H9 (cell line): ENCODE measurements at regions not wholly inside any gene's neighbourhood (a gene's known extent, or its start where the extent isn't known, plus 50 kb on each side); places are given as distances from the start of the nearest gene placed in this dataset.

ENCODE experiments used
- DNase-seq: peaks from one replicate; pipeline ENCODE4 v3.0.0-alpha.2; 2017
- H2AFZ ChIP-seq: one replicate; pipeline ENCODE4 v1.6.1; 2013; ENCODE audit warnings: mild to moderate bottlenecking, low read length, control low read depth, moderate library complexity
- H2AK5ac ChIP-seq: 2 replicates; pipeline ENCODE4 v1.6.1; 2013; ENCODE audit warnings: low read length, control low read depth, mixed read lengths; ENCODE audit not compliant: insufficient read length
- H2BK120ac ChIP-seq: one replicate; pipeline ENCODE4 v1.6.1; 2013; ENCODE audit warnings: low read depth, mild to moderate bottlenecking, low read length, control low read depth, inconsistent platforms; ENCODE audit not compliant: poor library complexity, severe bottlenecking
- H2BK12ac ChIP-seq: 2 replicates; pipeline ENCODE4 v1.6.1; 2013; ENCODE audit warnings: low read length, control low read depth, mixed read lengths, low read depth; ENCODE audit not compliant: insufficient read length
- H2BK15ac ChIP-seq: 2 replicates; pipeline ENCODE4 v1.6.1; 2013; ENCODE audit warnings: low read depth, low read length, control low read depth
- H2BK20ac ChIP-seq: one replicate; pipeline ENCODE4 v1.6.1; 2013; ENCODE audit warnings: low read depth, mild to moderate bottlenecking, low read length, control low read depth, inconsistent platforms; ENCODE audit not compliant: poor library complexity, severe bottlenecking
- H2BK5ac ChIP-seq: 2 replicates; pipeline ENCODE4 v1.6.1; 2013; ENCODE audit warnings: low read length, control low read depth, mixed read lengths; ENCODE audit not compliant: insufficient read length
- H3K14ac ChIP-seq: 2 replicates; pipeline ENCODE4 v1.6.1; 2013; ENCODE audit warnings: low read length, control low read depth; ENCODE audit not compliant: insufficient read depth
- H3K18ac ChIP-seq: 2 replicates; pipeline ENCODE4 v1.6.1; 2013; ENCODE audit warnings: low read depth, mild to moderate bottlenecking, mixed read lengths, low read length, control low read depth; ENCODE audit not compliant: insufficient read length
- H3K23ac ChIP-seq: 2 replicates; pipeline ENCODE4 v1.6.1; 2013; ENCODE audit warnings: low read length, control low read depth, mixed read lengths, low read depth; ENCODE audit not compliant: insufficient read length
- H3K23me2 ChIP-seq: 2 replicates; pipeline ENCODE4 v1.6.1; 2013; ENCODE audit warnings: low read depth, mild to moderate bottlenecking, mixed read lengths, low read length, control low read depth; ENCODE audit not compliant: insufficient read length, poor library complexity, severe bottlenecking
- H3K27ac ChIP-seq: 2 replicates; pipeline ENCODE4 v1.5.1; 2013; ENCODE audit warnings: low read length, control low read depth, mixed read lengths, low read depth; ENCODE audit not compliant: insufficient read length
- H3K27me3 ChIP-seq: 2 replicates; pipeline ENCODE4 v1.6.1; 2013; ENCODE audit warnings: low read length, control low read depth, inconsistent platforms; ENCODE audit not compliant: insufficient read depth
- H3K4ac ChIP-seq: 2 replicates; pipeline ENCODE4 v1.6.1; 2013; ENCODE audit warnings: low read depth, mild to moderate bottlenecking, control low read depth, inconsistent platforms, low read length, moderate library complexity
- H3K4me1 ChIP-seq: 2 replicates; pipeline ENCODE4 v1.6.1; 2013; ENCODE audit warnings: low read length, control low read depth, inconsistent platforms; ENCODE audit not compliant: insufficient read depth
- H3K4me2 ChIP-seq: 2 replicates; pipeline ENCODE4 v1.6.1; 2013; ENCODE audit warnings: low read length, control low read depth, mixed read lengths; ENCODE audit not compliant: insufficient read length, insufficient read depth
- H3K56ac ChIP-seq: 2 replicates; pipeline ENCODE4 v1.6.1; 2013; ENCODE audit warnings: low read depth, mild to moderate bottlenecking, mixed read lengths, low read length, control low read depth; ENCODE audit not compliant: insufficient read length
- H3K79me1 ChIP-seq: 2 replicates; pipeline ENCODE4 v1.6.1; 2013; ENCODE audit warnings: low read depth, mild to moderate bottlenecking, moderate library complexity, low read length, control low read depth, inconsistent platforms; ENCODE audit not compliant: insufficient read depth, poor library complexity, severe bottlenecking
- H3K79me2 ChIP-seq: 2 replicates; pipeline ENCODE4 v1.6.1; 2013; ENCODE audit warnings: low read length, control low read depth, inconsistent platforms; ENCODE audit not compliant: insufficient read depth
- H3K9ac ChIP-seq: 2 replicates; pipeline ENCODE4 v1.6.1; 2013; ENCODE audit warnings: low read length, control low read depth, mixed read lengths; ENCODE audit not compliant: insufficient read length; ENCODE audit errors: extremely low read depth
- H3K9me3 ChIP-seq: one replicate; pipeline ENCODE4 v1.6.1; 2013; ENCODE audit warnings: low read depth, low read length, inconsistent platforms; ENCODE audit not compliant: control insufficient read depth
- H3T11ph ChIP-seq: one replicate; pipeline ENCODE4 v1.6.1; 2013; ENCODE audit warnings: mild to moderate bottlenecking, low read length, control low read depth, inconsistent platforms
- H4K20me1 ChIP-seq: one replicate; pipeline ENCODE4 v1.6.1; 2013; ENCODE audit not compliant: control insufficient read depth, insufficient read length, insufficient read depth
- H4K5ac ChIP-seq: 2 replicates; pipeline ENCODE4 v1.6.1; 2013; ENCODE audit warnings: low read depth, mild to moderate bottlenecking, mixed read lengths, low read length, control low read depth; ENCODE audit not compliant: insufficient read length
- H4K8ac ChIP-seq: replicated peaks from 2 replicates; pipeline ENCODE4 v1.6.1; 2013; ENCODE audit warnings: low read length, control low read depth, mixed read lengths, low read depth; ENCODE audit not compliant: insufficient read length
- H4K91ac ChIP-seq: 2 replicates; pipeline ENCODE4 v1.6.1; 2013; ENCODE audit warnings: low read depth, mild to moderate bottlenecking, moderate library complexity, mixed read lengths, low read length, control low read depth; ENCODE audit not compliant: insufficient read length
- H3K27ac Mint-ChIP-seq, 3 experiments: 2 replicates in 2 of 3; 3 replicates in 1 of 3; pipeline ENCODE4 v1.8.0; 2020 to 2021; ENCODE audit warnings: mixed read lengths in 3 of 3, mild to moderate bottlenecking in 1 of 3, moderate library complexity in 1 of 3
- H3K27me3 Mint-ChIP-seq: 2 replicates; pipeline ENCODE4 v1.8.0; 2021; ENCODE audit warnings: low read depth, mild to moderate bottlenecking, moderate library complexity, mixed read lengths
- H3K36me3 Mint-ChIP-seq, 3 experiments: 2 replicates in 2 of 3; 3 replicates in 1 of 3; pipeline ENCODE4 v1.8.0; 2020 to 2021; ENCODE audit warnings: low read depth in 3 of 3, mixed read lengths in 3 of 3; ENCODE audit not compliant: insufficient read depth in 1 of 3
- H3K4me1 Mint-ChIP-seq, 2 experiments: 2 replicates each; pipeline ENCODE4 v1.8.0; 2020; ENCODE audit warnings: mixed read lengths in 2 of 2
- H3K4me3 Mint-ChIP-seq, 2 experiments: 2 replicates in 1 of 2; 3 replicates in 1 of 2; pipeline ENCODE4 v1.8.0; 2020 to 2021; ENCODE audit warnings: mild to moderate bottlenecking in 2 of 2, mixed read lengths in 2 of 2, moderate library complexity in 1 of 2
- H3K9me3 Mint-ChIP-seq, 2 experiments: 2 replicates in 1 of 2; 3 replicates in 1 of 2; pipeline ENCODE4 v1.8.0; 2020; ENCODE audit warnings: mild to moderate bottlenecking in 2 of 2, mixed read lengths in 2 of 2, moderate library complexity in 1 of 2
- CTCF ChIP-seq: fragments of 200-600 bp; sonication (generic); conservative IDR thresholded peaks from 3 replicates; pipeline ENCODE4 v1.8.0; 2021; ENCODE audit warnings: antibody characterized with exemption, mild to moderate bottlenecking

GRCh38 chr10:83734278-83734677 lies 405.0 kb upstream of the GHITM start:
- Histone ChIP-seq H2BK120ac (no peak overlapping the region), H2BK12ac (no peak overlapping the region), H2AK5ac (no peak overlapping the region), H3T11ph (no peak overlapping the region), H3K9ac (no peak overlapping the region), H4K20me1 (no peaks in the 10 kb centered on the region), H3K18ac (no peak overlapping the region), H2AFZ (no peak overlapping the region), H3K27me3 (no peaks in the 10 kb centered on the region), H3K14ac (no peak overlapping the region), H3K56ac (no peak overlapping the region), H2BK20ac (no peak overlapping the region), H3K79me1 (no peaks in the 10 kb centered on the region), H3K4me1 (no peaks in the 10 kb centered on the region), H3K4me2 (no peak overlapping the region), H2BK15ac (no peak overlapping the region), H4K5ac (no peak overlapping the region), H3K4ac (no peak overlapping the region), H3K23ac (no peak overlapping the region), H3K23me2 (no peaks in the 10 kb centered on the region), H3K79me2 (no peaks in the 10 kb centered on the region), H2BK5ac (no peak overlapping the region), H3K27ac (no peak overlapping the region), H4K8ac (no peak overlapping the region), H4K91ac (no peak overlapping the region), H3K9me3 (peaks cover 6% of the 10 kb centered on the region)
- H3K4me3 Mint-ChIP-seq, result no peak overlapping the region
- DNase-seq, result no peak
- no peaks in the 10 kb centered on the region; the same call in 1 of the 2 replicates for H3K27me3 Mint-ChIP-seq
- H3K36me3 Mint-ChIP-seq, result peaks cover 0 to 7% (median 0%) of the 10 kb centered on the region in 3 experiments; a peak in 2 of 7 replicates
- no peak overlapping the region for H3K27ac Mint-ChIP-seq
- H3K9me3 Mint-ChIP-seq, result peaks cover 11% of the 10 kb centered on the region in 2 experiments; a peak in 4 of 5 replicates
- no peaks in the 10 kb centered on the region for H3K4me1 Mint-ChIP-seq
- TF ChIP-seq CTCF, result no peak
